GM18861 (cell line): ENCODE measurements at regions not wholly inside any gene's neighbourhood (a gene's known extent, or its start where the extent isn't known, plus 50 kb on each side); places are given as distances from the start of the nearest gene placed in this dataset.
"Not testable (repeated sequence)": the region's sequence is repeated elsewhere in the genome, so short reads cannot be mapped to it uniquely, and the experiment has no call there.

Source experiments
- ATAC-seq: cut with Tn5 transposase; IDR thresholded peaks from one replicate; pipeline ENCODE4 v1.9.1; 2021; ENCODE audit not compliant: unreplicated experiment

DNA sequence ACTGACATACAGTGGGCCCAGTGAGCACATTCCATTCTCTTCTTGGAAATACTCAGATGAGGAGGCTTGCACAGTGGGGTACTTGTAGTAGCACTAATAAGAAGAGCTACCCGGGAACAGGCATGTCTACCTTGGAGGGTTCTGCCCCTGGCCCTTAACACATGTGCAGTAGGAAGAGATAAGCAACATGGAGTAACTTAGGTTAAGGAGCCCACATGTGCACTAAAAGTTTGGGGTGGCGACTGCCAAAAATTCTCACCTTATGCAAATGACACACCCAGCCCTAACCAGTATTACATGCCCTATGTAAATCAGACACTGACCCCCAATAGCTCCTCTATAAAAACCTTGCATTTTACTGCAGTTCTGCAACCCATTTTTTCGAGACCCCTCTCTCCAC lies 1313.3 kb downstream of the KCNT2 start:
- no peak for ATAC-seq

DNA sequence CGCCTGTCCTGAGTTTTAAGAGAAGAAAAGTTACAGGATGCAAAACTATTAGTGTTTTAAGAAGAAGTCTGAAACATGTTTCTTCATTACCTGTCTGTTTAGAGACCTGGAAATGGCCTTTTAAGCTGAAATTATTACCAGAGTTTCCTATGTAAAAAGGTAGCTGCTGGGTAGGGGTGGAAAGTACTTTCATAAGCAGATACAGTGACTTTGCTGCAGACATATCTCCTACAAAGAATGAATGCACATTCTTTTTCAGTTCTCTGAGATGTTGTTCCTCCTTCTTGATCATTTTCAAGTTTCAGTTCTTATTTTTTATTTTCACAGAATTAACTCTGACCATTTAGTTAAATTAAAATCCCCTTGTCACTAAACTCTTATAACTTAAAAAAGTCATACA lies 1329.6 kb downstream of the KCNT2 start:
- no peak for ATAC-seq

DNA sequence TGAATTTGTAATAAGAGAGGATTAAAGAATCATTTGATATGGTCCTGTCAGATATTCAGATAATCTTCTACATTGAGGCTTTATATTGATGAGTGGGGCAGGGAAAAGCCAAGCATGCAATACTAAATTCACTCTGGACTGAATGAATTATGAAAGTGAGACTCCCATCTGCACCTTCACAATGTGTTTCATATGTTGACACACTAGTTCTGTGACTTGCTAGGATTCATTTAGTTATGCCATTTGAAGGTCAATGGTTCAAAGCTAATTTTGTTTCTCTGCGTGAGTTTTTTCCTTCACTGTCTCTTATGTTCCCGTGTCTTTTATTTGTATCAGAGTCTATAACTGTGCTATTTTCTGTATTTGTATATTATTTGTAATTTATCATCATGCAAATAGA lies 1332.5 kb downstream of the KCNT2 start:
- ATAC-seq, result no peak

GRCh38 chr1:195251900-195252299 lies 1356.3 kb downstream of the KCNT2 start:
- no peak for ATAC-seq

DNA sequence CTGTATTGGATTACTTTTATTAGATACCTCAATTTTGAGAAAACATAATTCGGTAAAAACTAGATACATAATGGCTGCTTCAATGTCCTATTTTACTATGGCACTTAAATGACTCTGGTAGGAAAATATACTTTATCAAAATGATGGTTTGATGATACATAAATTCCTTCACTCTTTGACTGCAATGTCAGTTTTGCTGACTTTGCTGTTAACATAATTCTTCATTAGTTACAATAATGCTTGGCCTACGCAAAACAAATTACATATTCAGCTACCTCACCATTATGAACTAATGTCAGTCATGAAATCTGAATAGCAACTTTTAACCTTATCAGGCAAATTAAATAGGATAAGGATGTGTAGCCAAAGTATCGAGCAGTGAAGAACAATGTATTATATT lies 1364.7 kb downstream of the KCNT2 start:
- no peak for ATAC-seq

DNA sequence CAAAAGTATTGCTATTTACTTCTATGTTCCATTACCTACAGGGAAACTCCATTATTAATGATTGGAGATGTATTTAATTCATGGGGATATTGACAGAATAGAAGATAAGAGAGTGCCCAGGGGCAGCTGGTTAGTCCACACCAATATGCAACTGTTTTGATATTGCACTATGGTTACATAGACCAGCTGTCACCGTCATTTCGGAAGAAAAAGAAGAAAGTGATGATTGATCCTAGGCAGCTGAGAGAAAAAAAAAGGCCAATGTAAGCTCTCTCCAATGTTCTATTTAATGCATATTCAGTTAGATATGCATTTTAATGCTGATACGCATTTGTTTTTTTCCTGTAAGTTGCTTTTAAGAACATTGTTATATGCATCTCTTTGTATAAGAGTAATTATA lies 1367.2 kb downstream of the KCNT2 start:
- no peak for ATAC-seq

DNA sequence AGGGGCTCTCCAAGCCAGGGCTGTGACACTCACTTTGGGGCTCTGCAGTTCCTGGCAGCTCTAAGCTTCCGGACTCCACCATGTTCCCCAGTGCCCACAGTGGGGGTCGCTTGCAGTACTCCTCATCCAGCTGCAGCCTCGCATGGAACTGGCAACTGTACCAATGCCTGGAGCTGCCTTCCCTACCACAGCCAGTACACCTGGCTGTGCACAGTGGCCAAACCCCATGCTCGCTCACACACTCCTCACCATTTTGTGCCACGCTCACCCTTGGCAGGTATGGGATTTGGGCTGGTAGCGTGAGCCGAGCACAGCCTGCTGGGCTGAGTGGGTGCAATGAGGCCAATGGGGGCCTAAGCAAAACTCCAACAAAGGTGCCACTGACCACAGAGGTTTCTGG lies 1369.9 kb downstream of the KCNT2 start:
- no peak for ATAC-seq

GRCh38 chr1:195236991-195237889 lies 1371.0 kb downstream of the KCNT2 start:
- ATAC-seq, result no peak

- ATAC-seq, result no peak
Observed at GRCh38 chr1:195218428-195219212, 1389.6 kb downstream of the KCNT2 start.

- no peak for ATAC-seq
Observed at GRCh38 chr1:195202241-195202640, 1406.0 kb downstream of the KCNT2 start.

DNA sequence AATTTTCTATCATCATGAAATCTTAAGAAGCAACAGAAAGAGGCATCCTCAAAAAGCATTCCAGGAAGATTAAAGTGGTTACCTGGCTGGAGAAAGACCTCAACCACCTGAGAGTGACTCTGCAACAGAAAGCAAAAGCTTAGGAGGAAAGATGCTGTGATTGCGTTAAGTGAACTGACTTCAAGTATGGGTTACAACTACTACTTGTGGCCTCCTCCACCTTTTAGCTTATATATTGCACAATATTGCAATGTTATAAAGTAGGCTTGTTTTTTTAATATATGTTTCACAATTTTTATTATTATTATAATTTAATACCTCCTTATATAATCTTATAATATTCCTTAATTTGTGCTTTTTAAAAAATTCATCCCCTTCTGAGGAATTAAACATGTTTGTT lies 1407.5 kb downstream of the KCNT2 start:
- ATAC-seq, result no peak

DNA sequence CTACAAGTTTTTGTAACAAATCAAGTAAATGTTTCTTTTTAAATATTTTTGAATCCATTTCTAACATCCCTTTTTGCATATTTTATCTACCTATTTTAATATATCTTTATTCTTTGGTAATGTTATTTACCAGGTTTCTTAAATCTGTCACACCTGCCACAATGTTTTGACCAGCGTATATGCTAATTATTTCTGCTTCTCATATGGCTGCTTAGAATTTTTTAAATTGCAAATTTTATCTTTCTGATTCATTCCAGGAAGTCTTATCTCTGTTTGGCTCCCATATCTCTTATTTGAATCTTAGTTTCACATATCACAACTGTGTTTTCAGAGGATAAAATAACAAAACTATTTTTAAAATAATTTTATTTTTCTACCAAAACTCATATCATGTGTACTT lies 1411.1 kb downstream of the KCNT2 start:
- no peak for ATAC-seq

- peak; percentile 98 for ATAC-seq
Observed at GRCh38 chr1:195195423-195196057, 1412.7 kb downstream of the KCNT2 start.

GRCh38 chr1:195193134-195193533 lies 1415.1 kb downstream of the KCNT2 start:
- ATAC-seq, result no peak

GRCh38 chr1:195188821-195189220 lies 1419.4 kb downstream of the KCNT2 start:
- no peak for ATAC-seq

- no peak for ATAC-seq
Observed at GRCh38 chr1:195186544-195186943, 1421.7 kb downstream of the KCNT2 start.

DNA sequence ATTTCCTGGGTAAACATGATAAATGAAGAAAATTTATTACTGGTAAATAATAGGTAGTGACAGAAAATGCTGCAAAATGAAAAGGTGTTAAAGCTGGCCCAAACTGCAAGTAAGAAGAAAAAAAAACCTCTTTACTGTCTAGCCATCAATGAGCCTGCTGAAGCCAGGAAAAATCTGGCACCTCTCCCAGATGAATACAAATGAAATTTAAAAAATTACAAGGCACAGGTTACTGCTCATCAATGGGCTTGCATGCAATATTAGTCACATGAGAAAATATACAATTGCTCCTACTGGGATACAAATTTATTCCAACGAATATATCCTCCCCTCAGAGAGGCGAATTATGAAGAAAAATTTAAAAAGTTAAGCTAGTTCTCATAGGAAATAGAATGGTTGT lies 1422.5 kb downstream of the KCNT2 start:
- no peak for ATAC-seq

GRCh38 chr1:195185321-195185720 lies 1422.9 kb downstream of the KCNT2 start:
- ATAC-seq, result no peak

DNA sequence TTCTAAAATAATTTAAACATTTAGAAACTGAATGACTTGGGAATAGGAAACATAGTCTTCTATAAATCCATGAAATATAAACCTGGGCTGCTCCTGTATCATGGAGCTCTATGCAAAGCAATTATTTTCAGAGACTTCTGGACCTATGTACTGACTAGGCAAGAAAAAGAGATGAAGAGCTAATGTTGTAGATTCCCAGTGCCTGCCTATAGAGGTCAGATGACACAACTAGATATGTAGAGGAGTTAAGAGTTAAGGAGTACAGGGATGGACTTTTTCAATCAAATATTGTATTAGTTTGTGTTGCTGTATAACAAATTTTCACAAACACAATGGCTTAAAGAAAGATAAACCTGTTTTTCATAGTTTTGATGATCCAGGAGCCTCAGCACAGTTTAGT lies 1434.5 kb downstream of the KCNT2 start:
- ATAC-seq, result peak; percentile 57

DNA sequence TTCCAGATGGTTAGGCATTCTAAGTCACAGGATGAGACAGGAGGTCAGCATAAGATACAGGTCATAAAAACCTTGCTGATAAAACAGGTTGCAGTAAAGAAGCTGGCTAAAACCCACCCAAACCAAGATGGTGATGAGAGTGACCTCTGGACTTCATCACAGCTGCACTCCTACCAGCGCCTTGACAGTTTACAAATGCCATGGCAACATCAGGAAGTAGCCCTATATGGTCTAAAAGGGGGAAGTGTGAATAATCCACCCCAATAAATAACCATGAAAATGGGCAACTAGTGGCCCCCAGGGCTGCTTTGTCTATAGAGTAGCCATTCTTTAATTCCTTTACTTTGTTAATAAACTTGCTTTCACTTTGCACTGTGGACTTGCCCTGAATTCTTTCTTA lies 1448.4 kb downstream of the KCNT2 start:
- not testable (repeated sequence) for ATAC-seq

DNA sequence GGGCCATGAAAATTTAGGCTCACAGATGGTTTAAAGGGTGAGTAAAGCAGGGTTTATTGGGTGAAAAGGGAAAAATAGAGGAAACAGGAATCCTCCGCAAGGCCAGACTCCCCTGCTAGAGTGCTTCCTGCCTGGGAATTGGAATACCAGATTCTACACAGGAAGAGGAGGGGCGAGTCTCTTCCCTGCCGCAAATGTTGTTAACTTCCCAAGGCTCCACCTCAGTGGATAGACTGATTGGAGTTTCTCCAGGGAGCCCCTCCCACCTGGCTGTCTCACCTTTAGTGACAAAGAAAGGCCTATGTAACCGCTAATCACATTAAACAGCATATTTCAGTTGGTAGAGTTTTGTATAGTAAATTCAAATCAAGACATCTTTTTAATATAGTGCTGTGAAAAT lies 1450.1 kb downstream of the KCNT2 start:
- no peak for ATAC-seq

GRCh38 chr1:195153107-195153506 lies 1455.1 kb downstream of the KCNT2 start:
- no peak for ATAC-seq
